Pons (tissue), 1 donor: ENCODE measurements at regions not wholly inside any gene's neighbourhood (a gene's known extent, or its start where the extent isn't known, plus 50 kb on each side); places are given as distances from the start of the nearest gene placed in this dataset.

Source experiments
- DNase-seq: peaks from one replicate; pipeline ENCODE4 v3.0.0-alpha.2; 2016; ENCODE audit warnings: low spot score

- DNase-seq: no peak
Measured at GRCh38 chr3:180829409-180830405, 82.8 kb upstream of the FXR1 start.

GRCh38 chr3:180835501-180835900, 77.0 kb upstream of the FXR1 start:
- DNase-seq: no peak

- DNase-seq: no peak
Measured at GRCh38 chr3:180836766-180837165, 75.7 kb upstream of the FXR1 start.

DNA sequence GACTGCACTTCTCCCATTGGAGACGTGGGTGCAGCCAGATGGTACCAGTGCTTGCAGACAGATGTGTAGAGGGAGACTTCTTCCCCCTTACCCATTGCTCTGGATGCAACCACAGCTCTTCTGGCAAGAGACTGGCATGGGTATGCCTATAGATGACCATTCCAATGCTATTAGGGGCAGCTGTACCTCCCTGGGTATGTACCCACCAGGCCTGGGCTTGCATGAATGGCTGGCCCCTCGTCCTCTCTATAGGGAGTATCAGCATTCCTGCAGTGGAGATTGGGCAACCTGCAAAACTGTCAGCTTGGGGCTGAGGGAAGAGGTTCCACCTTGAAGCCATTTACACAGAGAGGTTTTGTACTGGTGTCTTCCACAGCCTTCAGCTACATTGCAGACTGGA, 57.6 kb upstream of the FXR1 start:
- DNase-seq: no peak

DNA sequence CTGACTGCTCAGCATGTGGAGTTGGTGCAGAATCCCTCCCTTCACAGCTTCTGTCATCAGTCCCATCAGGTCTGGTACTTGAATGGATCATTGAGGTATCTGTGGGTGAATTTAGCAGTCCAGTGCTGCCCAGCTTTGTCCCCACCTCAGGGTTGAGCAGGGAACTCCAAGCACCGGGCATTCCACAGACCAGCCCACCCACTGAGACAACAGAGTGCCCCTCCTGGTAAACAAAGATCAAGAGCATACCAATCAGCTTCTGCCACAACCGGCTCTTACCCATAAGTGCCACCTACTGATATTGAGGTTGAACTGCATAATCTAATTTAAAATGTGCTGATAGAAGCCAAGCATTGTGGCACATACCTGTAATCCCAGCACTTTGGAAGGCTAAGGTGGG, 57.1 kb upstream of the FXR1 start:
- peak; percentile 2 for DNase-seq

DNA sequence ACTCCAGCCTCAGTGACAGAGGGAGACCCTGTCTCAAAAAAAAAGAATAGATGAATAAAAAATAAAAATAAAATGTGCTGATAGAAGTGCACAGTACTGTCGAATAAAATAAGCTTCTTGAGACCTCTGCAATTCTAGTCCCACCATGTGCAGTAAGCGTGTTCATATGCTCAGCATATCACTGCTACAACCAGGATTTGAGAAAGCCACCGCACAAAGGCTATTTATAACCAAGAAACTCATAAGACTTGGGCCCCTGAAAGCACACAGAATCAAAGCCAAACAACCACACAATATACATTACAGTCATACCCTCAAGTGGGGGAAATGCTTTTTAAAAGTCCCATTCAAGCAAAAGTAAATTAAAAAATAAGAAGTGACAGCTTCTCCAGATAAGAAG, 56.5 kb upstream of the FXR1 start:
- no peak for DNase-seq

- no peak for DNase-seq
Measured at GRCh38 chr3:180860180-180860858, 52.2 kb upstream of the FXR1 start.
